ENCODE measurements at regions not wholly inside any gene's neighbourhood (a gene's known extent, or its start where the extent isn't known, plus 50 kb on each side); places are given as distances from the start of the nearest gene placed in this dataset.

GRCh38 chr2:235141411-235142128, 189.8 kb downstream of the SH3BP4 start:
- no peak for DNase-seq

GRCh38 chr2:235142601-235143000, 190.8 kb downstream of the SH3BP4 start:
- no peak for DNase-seq

GRCh38 chr2:235143789-235144188, 192.0 kb downstream of the SH3BP4 start:
- DNase-seq, result no peak

DNA sequence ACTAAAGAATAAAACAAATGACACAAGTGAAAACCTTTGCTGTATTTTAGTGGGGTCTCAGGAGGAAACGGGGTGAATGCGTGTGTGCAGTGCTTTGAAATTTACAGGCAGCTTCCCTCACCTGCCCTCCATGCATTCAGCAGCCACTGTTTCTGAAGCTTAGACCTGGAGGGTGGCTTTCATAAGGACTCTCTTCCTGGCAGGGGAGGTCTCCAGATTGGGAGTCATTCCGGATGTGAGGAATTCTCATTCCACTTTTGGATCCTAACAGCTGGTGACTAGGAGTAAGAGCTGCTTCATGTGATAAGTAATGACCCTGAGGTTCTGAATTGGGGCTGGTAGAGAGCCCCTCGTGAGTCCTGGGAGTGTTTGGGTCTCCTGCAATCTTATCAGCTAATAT, 192.5 kb downstream of the SH3BP4 start:
- DNase-seq, result no peak

DNA sequence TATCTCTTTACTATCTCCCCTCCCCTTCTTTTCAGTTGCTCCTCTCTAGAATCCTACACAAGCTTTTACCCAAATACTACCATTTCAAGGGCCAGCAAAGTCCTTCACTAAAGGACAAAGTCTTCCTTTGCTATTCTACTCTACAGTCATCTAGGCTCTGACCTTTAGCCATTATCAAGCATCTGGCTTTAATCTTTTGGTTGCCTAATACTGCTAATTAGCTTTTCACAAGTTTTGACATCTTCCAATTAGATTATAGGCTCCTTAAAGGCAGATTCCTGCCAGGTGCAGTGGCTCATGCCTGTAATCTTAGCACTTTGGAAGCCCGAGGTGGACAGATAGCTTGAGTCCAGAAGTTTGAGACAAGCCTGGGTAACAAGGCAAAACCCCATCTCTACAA, 194.4 kb downstream of the SH3BP4 start:
- DNase-seq, result no peak

GRCh38 chr2:235146871-235147565, 195.2 kb downstream of the SH3BP4 start:
- DNase-seq, result no peak

GRCh38 chr2:235148201-235149170, 196.7 kb downstream of the SH3BP4 start:
- no peak for DNase-seq

- no peak for DNase-seq
These were observed 197.4 kb downstream of the SH3BP4 start for GRCh38 chr2:235149240-235149659.

- DNase-seq, result no peak
These were observed 197.9 kb downstream of the SH3BP4 start for GRCh38 chr2:235149736-235150135.

DNA sequence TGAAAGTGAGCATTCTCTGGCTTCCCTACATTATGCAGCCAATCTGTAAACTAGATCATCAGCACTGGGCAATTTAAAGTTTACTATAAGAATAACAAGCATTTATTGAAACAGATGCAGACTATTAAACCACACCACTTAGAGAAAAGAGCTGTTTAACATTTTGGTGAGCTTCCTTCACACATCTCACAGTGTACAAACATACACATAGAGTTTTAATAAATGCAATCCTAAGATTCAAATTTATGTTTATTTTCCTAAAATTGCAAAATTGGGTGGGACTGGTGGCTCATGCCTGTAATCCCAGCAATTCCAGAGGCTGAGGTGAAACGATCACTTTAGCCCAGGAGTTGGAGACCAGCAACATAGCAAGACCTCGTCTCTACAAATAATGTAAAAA, 199.3 kb downstream of the SH3BP4 start:
- DNase-seq, result no peak

DNA sequence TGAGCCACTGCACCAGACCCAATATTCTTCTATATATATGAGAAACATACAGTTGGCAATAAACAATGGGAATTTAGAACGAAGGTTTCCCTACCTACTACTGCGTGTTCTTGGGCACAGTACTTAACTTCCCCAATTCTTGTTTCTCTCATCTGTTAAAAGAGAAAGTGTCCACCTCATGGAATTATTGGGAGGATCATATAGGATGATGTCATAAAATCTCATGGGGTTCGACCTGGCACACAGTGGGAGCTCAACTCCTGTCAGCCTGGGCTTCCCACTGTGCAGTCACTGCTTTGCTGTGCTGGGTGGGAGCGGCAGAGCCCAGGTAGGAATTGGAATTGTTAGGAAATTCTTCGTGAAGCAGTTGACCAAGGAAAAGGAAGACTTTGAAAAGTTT, 203.3 kb downstream of the SH3BP4 start:
- DNase-seq, result no peak

DNA sequence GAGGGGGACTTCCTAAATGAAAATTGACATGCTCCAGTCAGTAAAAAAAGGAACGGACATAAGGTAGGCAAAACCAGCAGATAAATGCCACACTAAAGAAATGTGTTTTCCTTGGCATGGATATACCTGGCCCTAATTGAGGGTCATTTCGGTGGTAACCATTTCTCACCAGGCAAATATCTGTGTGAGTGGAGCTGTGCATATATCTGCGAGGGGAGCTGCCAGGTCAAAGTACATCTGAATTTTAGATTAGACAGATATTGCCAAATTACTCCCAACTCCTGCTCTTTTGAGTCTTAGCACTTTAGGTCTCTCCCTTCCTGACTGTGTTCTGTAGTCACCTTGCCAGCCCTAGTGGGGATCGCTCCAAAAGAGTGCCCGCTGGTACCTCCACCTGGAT, 204.2 kb downstream of the SH3BP4 start:
- no peak for DNase-seq

DNA sequence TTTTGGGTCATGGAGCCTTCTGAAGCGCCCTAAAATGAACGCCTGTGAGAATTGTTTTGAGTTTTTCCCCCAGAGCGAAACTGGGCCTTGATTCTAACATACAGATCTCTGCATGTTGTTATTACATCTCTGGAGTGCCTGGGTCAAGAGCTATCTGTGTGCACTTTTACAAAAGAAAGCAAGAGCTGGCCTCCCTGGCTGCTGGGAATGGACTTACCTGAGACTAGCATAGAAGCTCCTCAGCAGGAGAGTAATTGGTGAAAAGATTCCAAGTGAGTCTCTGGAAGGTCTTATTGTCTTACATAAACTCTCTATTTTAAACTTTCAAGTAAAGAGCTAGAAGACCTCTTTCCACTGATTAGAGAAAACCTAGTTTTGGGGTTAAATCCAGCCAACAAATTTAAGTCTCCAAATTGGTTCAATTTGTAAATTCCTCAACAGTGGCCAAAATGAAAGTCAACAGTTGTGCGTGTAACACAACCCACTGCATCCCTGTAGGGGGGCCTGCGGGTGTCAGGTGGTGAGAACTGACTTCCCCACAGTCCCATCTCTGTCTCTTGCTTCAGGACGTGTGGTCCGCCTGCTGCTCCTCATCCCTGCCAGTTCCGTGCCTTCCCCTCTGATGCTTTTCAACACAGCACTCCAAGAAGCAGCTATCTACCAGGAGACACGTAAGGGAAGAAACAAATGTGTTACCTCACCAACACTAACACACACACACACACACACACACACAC, 206.1 kb downstream of the SH3BP4 start:
- no peak for DNase-seq

DNA sequence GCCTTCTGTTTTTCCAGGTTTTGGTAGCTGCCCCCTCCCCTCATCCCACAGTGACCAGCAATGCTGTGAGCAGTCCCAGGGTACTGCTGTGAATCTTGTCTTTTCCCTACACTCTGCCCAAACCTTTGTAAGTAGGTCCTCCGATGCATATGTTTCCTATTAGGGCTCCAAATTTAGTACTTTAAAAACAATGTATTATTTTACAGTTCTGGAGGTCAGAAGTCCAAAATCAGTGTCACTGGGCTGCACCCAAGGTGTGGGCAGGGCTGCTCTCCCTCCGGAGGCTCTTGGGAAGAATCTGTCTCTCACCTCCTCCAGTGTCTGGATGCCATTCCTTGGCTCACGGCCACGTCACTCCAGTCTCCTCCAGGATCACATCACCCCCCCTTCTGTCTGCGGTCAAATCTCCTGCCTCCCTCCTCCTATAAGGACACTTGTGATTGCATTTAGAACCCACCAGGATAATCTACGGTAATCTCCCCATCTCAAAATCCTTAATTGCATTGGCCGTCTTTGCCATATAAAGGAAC, 208.5 kb downstream of the SH3BP4 start:
- no peak for DNase-seq

- DNase-seq, result no peak
These were observed 209.7 kb downstream of the SH3BP4 start for GRCh38 chr2:235161565-235161964.

DNA sequence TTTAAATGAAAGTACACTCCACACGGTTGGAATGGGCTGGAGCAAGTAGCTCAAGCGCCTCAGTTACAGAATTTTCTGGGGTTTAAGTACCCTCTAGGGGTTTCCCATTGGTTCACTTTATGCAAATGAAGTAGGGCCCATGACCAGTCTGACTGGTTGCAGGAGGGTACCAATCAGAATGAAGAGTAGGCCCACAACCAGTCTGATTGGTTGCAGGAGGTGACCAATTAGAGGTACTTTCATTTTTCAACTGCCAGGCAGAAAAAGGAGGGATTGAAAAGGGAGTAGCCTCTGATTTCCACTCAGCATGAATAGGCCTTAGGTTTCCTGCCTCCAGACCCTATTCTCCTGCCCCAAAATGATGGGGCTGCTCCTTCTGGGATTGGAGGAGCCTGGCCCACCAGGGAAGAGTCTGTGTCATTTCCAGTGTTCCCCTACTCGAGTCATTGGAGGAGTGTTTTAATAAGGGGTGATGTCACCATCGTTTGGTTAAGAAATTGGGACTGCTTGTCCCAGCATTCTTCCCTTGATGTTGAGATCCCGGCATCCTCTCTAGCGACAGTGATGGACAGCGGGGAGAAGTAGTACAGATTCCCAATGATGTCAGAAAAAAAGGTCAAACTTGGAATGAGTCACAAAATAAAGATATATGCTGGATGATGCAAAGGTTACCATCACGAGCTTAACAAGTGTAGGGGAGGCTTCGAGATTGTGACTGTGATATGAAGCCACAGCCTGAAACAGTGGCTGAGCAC, 210.4 kb downstream of the SH3BP4 start:
- DNase-seq, result no peak

DNA sequence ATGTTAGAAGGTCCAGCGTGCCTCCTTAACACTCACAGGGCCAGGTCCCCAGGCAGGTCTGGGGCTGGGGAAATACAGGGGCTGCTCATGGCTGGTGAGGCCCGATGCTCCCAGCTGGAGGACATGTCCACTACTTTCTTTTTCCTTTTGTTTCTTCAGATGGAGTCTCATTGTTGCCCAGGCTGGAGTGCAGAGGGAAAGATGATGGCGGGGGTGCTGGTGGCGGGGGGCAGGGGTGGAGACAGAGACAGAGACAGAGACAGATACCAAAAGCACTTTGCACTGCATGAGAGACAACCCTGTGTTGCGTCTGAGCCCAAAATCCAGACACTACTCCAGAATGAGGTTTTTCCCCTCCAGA, 211.0 kb downstream of the SH3BP4 start:
- no peak for DNase-seq

GRCh38 chr2:235165136-235165535, 213.3 kb downstream of the SH3BP4 start:
- no peak for DNase-seq

GRCh38 chr2:235165631-235166030, 213.8 kb downstream of the SH3BP4 start:
- DNase-seq, result no peak

DNA sequence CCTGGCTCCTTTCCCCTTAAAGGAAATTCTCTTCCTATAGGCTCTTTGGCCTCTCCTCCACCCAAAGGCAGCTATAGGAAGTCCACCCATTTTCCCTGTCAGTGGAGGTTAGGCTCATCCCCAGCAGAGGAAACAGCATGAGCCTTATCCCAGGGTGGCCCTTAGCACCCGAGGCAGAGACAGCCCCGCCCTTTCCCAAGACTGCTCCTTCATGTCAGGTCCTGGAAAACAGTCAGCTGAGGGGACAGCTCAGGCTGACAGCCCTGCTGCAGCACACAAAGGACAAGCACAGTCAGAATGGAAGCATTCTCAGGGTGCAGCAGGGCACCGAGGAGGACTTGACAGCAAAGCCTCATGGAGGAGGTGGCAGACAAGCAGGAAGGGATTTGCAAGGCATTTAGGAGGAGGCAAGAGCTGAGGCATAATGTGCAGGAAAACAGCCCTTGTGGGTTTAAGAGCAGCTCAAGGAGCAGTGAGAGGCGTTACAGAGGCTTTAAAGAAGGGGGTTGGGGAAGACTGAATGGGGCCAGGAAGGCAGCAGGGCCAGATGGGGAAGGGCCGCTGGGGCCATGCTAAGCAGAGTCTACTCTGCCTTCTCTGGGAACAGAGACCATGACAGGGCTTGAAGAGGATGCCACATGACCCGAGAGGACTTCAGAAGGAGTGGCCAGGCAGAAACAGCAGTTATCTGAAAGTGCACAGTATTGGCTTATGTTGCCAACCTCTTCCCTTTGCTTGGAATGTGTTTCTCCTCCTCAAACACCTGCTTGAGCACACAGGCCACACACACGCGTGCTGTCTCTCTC, 216.6 kb downstream of the SH3BP4 start:
- DNase-seq, result no peak

- no peak for DNase-seq
These were observed 218.2 kb downstream of the SH3BP4 start for GRCh38 chr2:235170016-235170415.

All from activated T-cell treated with anti-CD3 and anti-CD28 coated beads, Interleukin-2, amount 50 U/mL, for 48 hours (primary cell).